ENCODE measurements at regions not wholly inside any gene's neighbourhood (a gene's known extent, or its start where the extent isn't known, plus 50 kb on each side); places are given as distances from the start of the nearest gene placed in this dataset.

- no peak for TF ChIP-seq CTCF (IDR thresholded peaks at IDR 0.05; ENCODE audit: insufficient read depth, low read depth, low read length)
- H3K4me3 ChIP-seq (ENCODE audit: low read depth, low read length) = no peak overlapping the region
- no peak for DNase-seq (ENCODE audit: low read depth)
These were observed 371.7 kb upstream of the LRRC7 start for GRCh38 chr1:69196071-69196470.

GRCh38 chr1:69197816-69198215 is 369.9 kb upstream of the LRRC7 start:
- no peak overlapping the region for H3K4me3 ChIP-seq (ENCODE audit: low read depth, low read length)
- DNase-seq (ENCODE audit: low read depth) = no peak
- TF ChIP-seq CTCF (IDR thresholded peaks at IDR 0.05; ENCODE audit: insufficient read depth, low read depth, low read length) = no peak

GRCh38 chr1:69201716-69202115 is 366.0 kb upstream of the LRRC7 start:
- H3K4me3 ChIP-seq (ENCODE audit: low read depth, low read length) = no peak overlapping the region
- TF ChIP-seq CTCF (IDR thresholded peaks at IDR 0.05; ENCODE audit: insufficient read depth, low read depth, low read length) = no peak
- no peak for DNase-seq (ENCODE audit: low read depth)

GRCh38 chr1:69203166-69203565 is 364.6 kb upstream of the LRRC7 start:
- H3K4me3 ChIP-seq (ENCODE audit: low read depth, low read length) = no peak overlapping the region
- TF ChIP-seq CTCF (IDR thresholded peaks at IDR 0.05; ENCODE audit: insufficient read depth, low read depth, low read length) = no peak
- no peak for DNase-seq (ENCODE audit: low read depth)

- H3K4me3 ChIP-seq (ENCODE audit: low read depth, low read length) = no peak overlapping the region
- DNase-seq (ENCODE audit: low read depth) = no peak
- no peak for TF ChIP-seq CTCF (IDR thresholded peaks at IDR 0.05; ENCODE audit: insufficient read depth, low read depth, low read length)
These were observed 354.1 kb upstream of the LRRC7 start for GRCh38 chr1:69213644-69214043.

GRCh38 chr1:69215883-69216282 is 351.8 kb upstream of the LRRC7 start:
- no peak for TF ChIP-seq CTCF (IDR thresholded peaks at IDR 0.05; ENCODE audit: insufficient read depth, low read depth, low read length)
- DNase-seq (ENCODE audit: low read depth) = no peak
- H3K4me3 ChIP-seq (ENCODE audit: low read depth, low read length) = no peak overlapping the region

- DNase-seq (ENCODE audit: low read depth) = no peak
- no peak overlapping the region for H3K4me3 ChIP-seq (ENCODE audit: low read depth, low read length)
- no peak for TF ChIP-seq CTCF (IDR thresholded peaks at IDR 0.05; ENCODE audit: insufficient read depth, low read depth, low read length)
These were observed 347.1 kb upstream of the LRRC7 start for GRCh38 chr1:69220672-69221071.
